ENCODE measurements at regions not wholly inside any gene's neighbourhood (a gene's known extent, or its start where the extent isn't known, plus 50 kb on each side); places are given as distances from the start of the nearest gene placed in this dataset.
A peak's percentile ranks its signal among the peaks of the same experiment; 100 is the strongest.
"Not testable (repeated sequence)": the region's sequence is repeated elsewhere in the genome, so short reads cannot be mapped to it uniquely, and the experiment has no call there.

DNA sequence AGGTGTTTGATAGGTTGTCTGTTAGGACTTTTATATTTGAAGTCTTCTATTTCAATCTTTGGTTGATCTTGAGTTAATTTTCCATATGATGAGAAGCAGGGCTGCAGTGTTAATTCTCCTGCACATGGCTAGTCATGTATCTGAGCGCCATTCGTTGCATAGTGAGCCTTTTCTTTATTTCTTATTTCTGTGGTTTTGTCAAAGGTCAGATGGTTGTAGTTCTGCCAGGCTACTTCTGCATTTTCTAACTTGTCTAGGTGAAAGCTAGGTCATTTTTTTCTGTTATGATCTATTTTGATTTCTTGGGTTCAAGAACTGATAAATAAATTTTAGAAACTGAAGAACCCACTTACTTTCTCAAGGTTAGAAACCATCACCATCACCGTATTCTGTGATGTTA is 56.7 kb downstream of the CCDC74A start:
- no peak for DNase-seq

DNA sequence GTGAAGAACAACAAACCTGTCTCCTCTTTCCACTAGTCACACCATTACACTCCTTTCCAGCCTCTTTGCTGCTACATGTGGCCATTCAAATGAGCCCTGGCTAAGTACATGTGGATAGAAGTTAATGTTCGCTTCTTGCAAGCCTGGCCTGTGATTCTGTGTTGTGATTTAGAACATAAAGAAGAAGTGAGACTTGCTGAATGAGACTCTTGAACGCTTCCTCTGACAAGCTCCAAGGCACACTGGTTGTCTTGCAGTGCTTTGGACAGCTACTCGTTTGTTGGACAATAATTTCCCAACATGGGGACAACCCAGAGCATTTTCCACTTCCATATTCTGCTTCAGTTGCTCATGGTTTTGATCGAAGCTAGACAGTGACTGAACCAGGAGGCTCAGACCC is 57.3 kb downstream of the CCDC74A start:
- DNase-seq: no peak

DNA sequence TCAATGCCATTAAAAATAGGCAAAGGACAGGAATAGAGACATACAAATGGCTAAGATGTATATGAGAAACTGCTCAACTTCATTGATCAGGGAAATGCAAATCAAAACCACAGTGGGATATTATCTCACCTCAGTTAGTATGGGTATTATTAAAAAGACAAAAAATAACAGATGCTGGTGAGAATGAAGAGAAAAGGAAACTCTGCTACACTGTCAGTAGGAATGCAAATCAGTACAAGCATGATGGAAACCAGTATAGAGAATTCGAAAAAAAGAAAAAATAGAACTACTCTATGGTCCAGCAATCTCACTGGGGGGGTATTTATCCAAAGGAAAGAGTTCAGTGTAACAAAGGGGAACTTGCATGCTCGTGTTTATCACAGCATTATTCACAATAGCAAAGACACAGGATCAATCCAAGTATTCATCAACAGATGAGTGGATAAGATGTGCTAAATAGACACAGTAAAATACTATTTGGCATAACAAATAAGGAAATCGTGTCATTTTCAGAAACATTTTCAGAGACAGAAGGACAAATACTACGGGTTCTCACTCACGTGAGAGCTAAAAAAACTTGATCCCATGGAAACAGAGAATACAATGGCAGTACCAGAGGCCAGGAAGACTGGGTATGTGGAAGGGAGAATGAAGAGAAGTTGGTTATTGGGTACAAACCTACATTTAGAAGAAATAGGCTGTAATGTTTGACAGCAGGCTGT is 60.6 kb downstream of the CCDC74A start:
- DNase-seq: no peak

- not testable (repeated sequence) for DNase-seq
Measured at GRCh38 chr2:131589126-131589525, 61.4 kb downstream of the CCDC74A start.

- no peak for DNase-seq
Measured at GRCh38 chr2:131590366-131590765, 62.7 kb downstream of the CCDC74A start.

- no peak for DNase-seq
Measured at GRCh38 chr2:131590896-131591295, 63.2 kb downstream of the CCDC74A start.

- not testable (repeated sequence) for DNase-seq
Measured at GRCh38 chr2:131596561-131596960, 68.9 kb downstream of the CCDC74A start.

- DNase-seq: not testable (repeated sequence)
Measured at GRCh38 chr2:131602444-131602843, 74.8 kb downstream of the CCDC74A start.

DNA sequence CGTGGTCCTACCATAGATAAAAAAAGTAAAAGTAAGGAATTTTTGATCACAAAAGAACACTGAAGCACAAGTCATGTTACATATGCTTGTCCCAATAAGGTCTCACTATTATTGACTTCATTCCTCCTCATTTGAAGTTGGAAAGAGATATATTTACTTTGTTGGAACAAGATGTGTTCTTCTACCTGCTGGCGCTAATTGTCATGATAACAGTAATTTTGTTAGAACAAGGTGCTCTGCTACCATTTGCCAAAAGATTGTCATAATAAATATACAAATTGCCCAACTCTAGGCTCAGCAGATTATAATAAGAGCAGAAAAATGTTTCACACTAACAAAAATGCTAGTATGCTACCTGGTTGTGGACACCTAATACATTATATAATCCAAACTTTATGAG is 77.0 kb downstream of the CCDC74A start:
- not testable (repeated sequence) for DNase-seq

DNA sequence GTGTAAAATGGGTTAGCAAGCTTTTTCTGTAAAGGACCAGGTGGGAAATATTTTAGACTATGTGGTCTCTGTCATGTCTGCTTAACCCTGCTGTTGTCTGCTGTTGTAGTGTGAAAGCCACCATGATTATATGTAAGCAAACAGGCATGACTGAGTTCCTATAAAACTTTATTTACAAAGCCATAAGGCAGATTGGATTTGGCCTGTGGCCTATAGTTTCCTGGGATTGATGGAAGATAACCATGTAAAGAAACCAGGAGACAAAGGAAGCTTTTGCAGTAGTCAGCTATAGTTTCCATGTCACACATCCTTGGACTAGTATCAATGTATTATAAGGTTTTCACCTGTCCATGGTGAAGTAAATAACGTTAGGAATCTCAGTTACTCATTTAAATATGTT is 78.7 kb downstream of the CCDC74A start:
- not testable (repeated sequence) for DNase-seq

GRCh38 chr2:131607056-131607455 is 79.4 kb downstream of the CCDC74A start:
- not testable (repeated sequence) for DNase-seq

DNA sequence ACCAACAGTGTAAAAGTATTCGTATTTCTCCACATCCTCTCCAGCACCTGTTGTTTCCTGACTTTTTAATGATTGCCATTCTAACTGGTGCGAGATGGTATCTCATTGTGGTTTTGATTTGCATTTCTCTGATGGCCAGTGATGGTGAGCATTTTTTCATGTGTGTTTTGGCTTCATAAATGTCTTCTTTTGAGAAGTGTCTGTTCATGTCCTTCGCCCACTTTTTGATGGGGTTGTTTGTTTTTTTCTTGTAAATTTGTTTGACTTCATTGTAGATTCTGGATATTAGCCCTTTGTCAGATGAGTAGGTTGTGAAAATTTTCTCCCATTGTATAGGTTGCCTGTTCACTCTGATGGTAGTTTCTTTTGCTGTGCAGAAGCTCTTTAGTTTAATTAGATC is 86.9 kb downstream of the CCDC74A start:
- DNase-seq: not testable (repeated sequence)

DNA sequence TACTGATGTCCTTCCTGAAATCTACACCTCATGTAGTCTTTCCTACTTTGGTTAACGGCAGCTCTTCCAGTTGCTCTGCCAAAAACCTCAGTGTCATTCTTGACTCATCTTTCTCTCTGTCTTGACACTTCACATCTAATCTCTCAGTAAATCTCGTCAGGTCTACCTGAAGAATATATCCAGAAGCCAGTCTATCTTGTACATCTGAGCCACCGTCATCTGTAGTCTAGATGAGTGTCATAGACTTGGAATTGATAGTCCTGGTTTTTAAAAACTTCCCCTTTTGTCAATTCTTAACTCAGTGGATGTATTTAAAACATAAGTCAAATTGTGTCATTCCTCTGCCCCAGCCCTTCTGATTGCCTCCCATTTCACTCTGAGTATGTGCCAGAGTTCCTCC is 90.6 kb downstream of the CCDC74A start:
- not testable (repeated sequence) for DNase-seq

DNA sequence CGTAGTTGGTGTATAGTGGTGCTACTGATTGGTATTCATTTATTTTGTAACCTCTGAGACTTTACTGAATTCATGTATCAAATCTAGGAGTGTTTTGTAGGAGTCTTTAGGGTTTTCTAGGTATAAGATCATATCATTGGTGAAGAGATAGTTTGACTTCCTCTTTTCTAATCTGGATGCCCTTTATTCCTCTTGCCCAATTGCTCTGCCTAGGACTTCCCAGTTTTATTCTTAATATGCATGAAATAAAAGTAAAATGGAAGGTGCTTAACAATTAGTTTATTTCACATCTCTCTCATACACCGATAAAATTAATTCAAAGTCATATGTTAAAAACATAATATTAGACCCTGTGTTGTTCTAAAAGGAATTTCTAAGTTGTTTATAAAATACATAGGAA is 95.2 kb downstream of the CCDC74A start:
- not testable (repeated sequence) for DNase-seq

DNA sequence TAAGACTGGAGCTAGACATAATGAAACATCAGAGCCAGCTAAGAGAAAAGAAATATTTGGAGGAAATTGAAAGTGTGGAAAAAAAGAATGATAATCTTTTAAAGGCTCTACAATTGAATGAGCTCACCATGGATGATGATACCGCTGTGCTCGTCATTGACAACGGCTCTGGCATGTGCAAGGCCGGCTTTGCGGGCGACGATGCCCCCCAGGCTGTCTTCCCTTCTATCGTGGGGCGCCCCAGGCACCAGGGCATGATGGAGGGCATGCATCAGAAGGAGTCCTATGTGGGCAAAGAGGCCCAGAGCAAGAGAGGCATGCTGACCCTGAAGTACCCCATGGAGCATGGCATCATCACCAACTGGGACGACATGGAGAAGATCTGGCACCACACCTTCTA is 98.3 kb downstream of the CCDC74A start:
- DNase-seq: not testable (repeated sequence)

GRCh38 chr2:131626565-131626964 is 98.9 kb downstream of the CCDC74A start:
- DNase-seq: not testable (repeated sequence)

DNA sequence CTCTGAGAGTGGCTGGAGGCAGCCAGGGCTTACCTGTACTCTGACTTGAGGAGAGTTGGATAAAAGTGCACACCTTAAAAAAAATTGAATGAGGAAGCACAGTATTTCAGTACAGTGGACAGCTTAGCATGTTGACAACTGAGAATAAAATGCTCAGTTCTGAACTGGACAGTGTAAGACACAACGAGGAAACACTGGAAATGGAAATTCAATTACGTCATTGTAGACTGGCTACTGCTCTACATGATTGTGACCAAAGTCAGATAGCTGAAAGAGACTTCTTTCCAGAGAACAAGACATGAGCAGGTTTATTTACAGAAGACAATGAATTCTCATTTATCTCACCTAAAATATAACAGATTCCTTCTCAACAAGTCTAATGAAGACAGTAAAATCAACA is 100.1 kb downstream of the CCDC74A start:
- not testable (repeated sequence) for DNase-seq

- DNase-seq: not testable (repeated sequence)
Measured at GRCh38 chr2:131631648-131632047, 104.0 kb downstream of the CCDC74A start.

GRCh38 chr2:131633405-131633804 is 105.7 kb downstream of the CCDC74A start:
- not testable (repeated sequence) for DNase-seq

DNA sequence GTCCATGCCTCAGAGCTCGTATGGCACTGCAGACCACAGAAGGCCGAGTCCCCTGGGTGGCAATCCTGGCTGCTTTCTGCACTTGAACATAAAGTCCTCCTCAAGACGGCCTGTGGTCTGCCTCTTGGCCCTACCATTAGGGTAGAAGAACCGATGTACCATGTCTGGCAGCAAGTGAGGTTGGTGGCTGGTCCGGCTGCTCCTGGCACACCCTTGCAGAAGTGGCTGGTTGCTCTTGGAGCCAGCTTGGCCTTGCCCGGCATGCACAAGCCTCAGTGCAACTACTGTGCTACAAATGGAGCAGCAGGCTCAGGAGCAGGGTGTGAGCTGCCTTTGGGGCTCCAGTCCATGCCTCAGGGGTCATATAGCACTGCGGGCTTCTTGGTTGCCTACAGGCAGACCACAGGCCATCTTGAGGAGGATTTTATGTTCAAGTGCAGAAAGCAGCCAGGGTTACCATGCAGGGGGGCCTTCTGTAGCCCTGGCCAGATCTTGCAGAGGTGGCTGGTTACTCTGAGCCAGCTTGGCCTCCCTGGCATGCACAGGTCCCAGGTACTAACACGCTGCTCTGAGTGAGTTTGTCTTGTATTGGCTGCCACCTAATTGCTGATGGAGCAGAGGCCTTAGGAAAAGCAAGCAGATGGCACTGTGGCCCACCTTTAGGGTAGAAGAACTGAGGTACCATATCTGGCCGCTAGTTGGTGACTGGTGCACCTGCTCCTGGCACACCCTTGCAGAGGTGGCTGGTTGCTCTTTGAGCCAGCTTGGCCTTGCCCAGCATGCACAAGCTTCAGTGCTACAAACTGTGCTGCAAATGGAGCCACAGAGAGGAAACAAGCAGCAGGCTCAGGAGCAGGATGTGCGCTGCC is 106.4 kb downstream of the CCDC74A start:
- DNase-seq: not testable (repeated sequence)

- DNase-seq: no peak
Measured at GRCh38 chr2:131635611-131636010, 107.9 kb downstream of the CCDC74A start.

DNA sequence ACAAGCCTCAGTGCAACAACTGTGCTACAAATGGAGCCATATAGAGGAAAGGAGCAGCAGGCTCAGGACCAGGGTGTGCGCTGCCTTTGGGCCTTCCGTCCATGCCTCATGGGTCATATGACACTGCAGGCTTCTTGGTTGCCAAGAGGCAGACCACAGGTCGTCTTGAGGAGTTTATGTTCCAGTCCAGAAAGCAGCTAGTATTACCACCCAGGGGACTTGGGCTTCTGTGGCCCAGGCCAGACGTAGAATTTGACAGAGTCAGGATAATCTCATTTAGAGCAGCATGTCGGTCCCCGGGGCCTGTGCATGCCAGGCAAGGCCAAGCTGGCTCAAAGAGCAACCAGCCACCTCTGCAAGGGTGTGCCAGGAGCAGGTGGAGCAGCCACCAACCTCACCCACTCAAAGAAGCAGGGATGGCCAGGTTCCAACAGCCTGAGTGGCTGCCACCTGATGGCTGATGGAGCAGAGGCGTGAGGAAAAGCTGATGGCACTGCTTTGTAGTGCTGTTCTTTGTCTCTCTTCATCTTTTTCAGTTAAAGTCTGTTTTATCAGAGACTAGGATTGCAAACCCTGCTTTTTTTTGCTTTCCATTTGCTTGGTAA is 109.1 kb downstream of the CCDC74A start:
- peak; percentile 90 for DNase-seq

- not testable (repeated sequence) for DNase-seq
Measured at GRCh38 chr2:131639001-131639620, 111.4 kb downstream of the CCDC74A start.

Data from DMS79 treated with DMSO at 0.1 percent for 48 hours (cell line).